ENCODE measurements at regions not wholly inside any gene's neighbourhood (a gene's known extent, or its start where the extent isn't known, plus 50 kb on each side); places are given as distances from the start of the nearest gene placed in this dataset.

DNA sequence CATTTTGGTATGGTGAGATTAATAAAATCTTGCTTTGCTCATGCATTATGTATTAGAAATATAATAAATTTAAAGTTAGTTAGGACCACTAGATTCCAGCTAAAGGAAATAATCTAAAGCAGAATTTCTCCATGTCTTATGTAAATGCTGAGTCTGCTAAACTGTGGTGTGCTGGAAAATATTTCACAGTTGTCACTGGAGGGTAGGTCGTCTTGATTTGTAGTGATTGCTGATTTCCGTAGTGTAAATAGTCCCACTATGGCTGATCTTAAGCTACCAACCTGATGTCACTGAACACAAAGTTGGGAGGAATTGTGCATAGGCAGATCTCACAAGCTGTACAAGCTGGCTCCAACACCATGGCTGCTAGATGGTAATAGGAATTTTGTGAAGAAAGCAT is 133.4 kb upstream of the NR3C2 start:
- no TSS peak for BruUV-seq (replicated peaks)
- Histone ChIP-seq H3K27me3 (ENCODE audit: control insufficient read depth in 1 of 2, insufficient read depth in 2 of 2, low read length in 2 of 2) (no peaks in the 10 kb centered on the region), H3K27ac (ENCODE audit: extremely low read length, insufficient read depth, low read length) (no peak overlapping the region), H3K9ac (ENCODE audit: insufficient read depth, low read depth, low read length) (no peak overlapping the region), H2AFZ (ENCODE audit: low read length) (no peak overlapping the region), H3K4me3 (replicated peaks in 1 of 3; ENCODE audit: insufficient read depth in 1 of 3, low read depth in 2 of 3, low read length in 3 of 3) (no peak overlapping the region), H3K4me2 (ENCODE audit: low read depth, low read length) (no peak overlapping the region), H3K79me2 (ENCODE audit: insufficient read depth, low read length) (no peaks in the 10 kb centered on the region), H3K4me1 (ENCODE audit: insufficient read depth, low read length) (no peaks in the 10 kb centered on the region), H3K36me3 (replicated peaks in 1 of 2; ENCODE audit: control insufficient read depth in 1 of 2, insufficient read depth in 2 of 2, low read length in 2 of 2) (no peaks in the 10 kb centered on the region), H4K20me1 (ENCODE audit: insufficient read depth, low read length) (no peaks in the 10 kb centered on the region), H3K9me3 (ENCODE audit: low read length) (0 out of 2 replicates have a peak, but pooled peaks cover 5% of the 10 kb centered on the region)
- CTCF ChIA-PET (ENCODE audit: low intra/inter-chr PET ratio, low total read pairs) = no interaction called here
- POLR2A ChIA-PET = no interaction called here
- in situ Hi-C loops (cut with HindIII; ENCODE audit: extremely low pct_ligation_motif_present, low pct_unique_long_range_greater_than_20kb) = no loop called here
- WGBS (ENCODE audit: low lambda C conversion rate) = 0% methylated on average over 2 of the region's 2 CpGs
- intact Hi-C loops (cut with micrococcal nuclease; ENCODE audit: unreplicated experiment) = no loop called here
- ATAC-seq = no peak
- FAIRE-seq = no peak
- no peak for DNase-seq (ENCODE audit: low spot score)
- TF ChIP-seq MAFF (IDR thresholded peaks at IDR 0.05; ENCODE audit: low read depth, low read length) (peak; percentile 87), ZNF24 (IDR thresholded peaks at IDR 0.05) (no peak), MAFK (conservative IDR thresholded peaks at IDR 0.05 in 1 of 2, IDR thresholded peaks at IDR 0.05 in 1 of 2; ENCODE audit: low read length in 2 of 2) (peak; percentile 86 to 89), ZBTB38 (CRISPR knock-in tag; IDR thresholded peaks at IDR 0.05) (no peak)

DNA sequence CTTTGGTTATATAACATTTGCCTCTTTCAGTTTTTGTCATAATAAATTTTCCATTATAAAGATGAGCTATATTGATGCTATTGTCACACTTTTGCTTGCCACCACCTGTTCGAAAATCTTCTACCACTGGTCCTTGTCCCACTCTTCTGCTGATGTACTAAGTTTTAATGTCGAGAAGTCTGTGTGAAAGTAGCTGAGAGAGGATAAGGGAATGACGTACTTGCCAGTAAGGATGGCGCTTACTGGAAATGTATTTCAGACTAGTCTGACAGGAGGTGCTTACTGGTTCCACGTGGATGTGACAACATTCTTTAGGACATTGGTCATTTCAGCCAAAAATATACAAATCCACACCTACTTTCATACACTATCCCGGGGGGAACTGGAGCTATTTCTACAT is 132.7 kb upstream of the NR3C2 start:
- FAIRE-seq (no peak), DNase-seq (ENCODE audit: low spot score) (no peak), ATAC-seq (no peak)
- no peaks in the 10 kb centered on the region for H3K36me3 ChIP-seq (replicated peaks in 1 of 2; ENCODE audit: control insufficient read depth in 1 of 2, insufficient read depth in 2 of 2, low read length in 2 of 2)
- no peak overlapping the region for H3K9ac ChIP-seq (ENCODE audit: insufficient read depth, low read depth, low read length)
- no peak for TF ChIP-seq ZNF614 (CRISPR knock-in tag; IDR thresholded peaks at IDR 0.05; ENCODE audit: borderline replicate concordance)
- TF ChIP-seq PITX1 (CRISPR knock-in tag; IDR thresholded peaks at IDR 0.05) = no peak
- TF ChIP-seq ZNF556 (CRISPR knock-in tag; IDR thresholded peaks at IDR 0.05; ENCODE audit: borderline replicate concordance) = no peak
- no peak for TF ChIP-seq NCOA1 (CRISPR knock-in tag; IDR thresholded peaks at IDR 0.05)
- no peak for TF ChIP-seq SMAD9 (CRISPR knock-in tag; IDR thresholded peaks at IDR 0.05)
- in situ Hi-C loops (cut with HindIII; ENCODE audit: extremely low pct_ligation_motif_present, low pct_unique_long_range_greater_than_20kb) = no loop called here
- no peak overlapping the region for H2AFZ ChIP-seq (ENCODE audit: low read length)
- WGBS (ENCODE audit: low lambda C conversion rate) = 12% methylated on average over 6 of the region's 6 CpGs
- no peaks in the 10 kb centered on the region for H3K27me3 ChIP-seq (ENCODE audit: control insufficient read depth in 1 of 2, insufficient read depth in 2 of 2, low read length in 2 of 2)
- H3K79me2 ChIP-seq (ENCODE audit: insufficient read depth, low read length) = no peaks in the 10 kb centered on the region
- no TSS peak for BruUV-seq (replicated peaks)
- no peak overlapping the region for H3K4me3 ChIP-seq (replicated peaks in 1 of 3; ENCODE audit: insufficient read depth in 1 of 3, low read depth in 2 of 3, low read length in 3 of 3)
- peaks cover 6% of the 10 kb centered on the region; the same call in 1 of the 2 replicates for H3K9me3 ChIP-seq (ENCODE audit: low read length)
- no peak overlapping the region for H3K27ac ChIP-seq (ENCODE audit: extremely low read length, insufficient read depth, low read length)
- POLR2A ChIA-PET = no interaction called here
- H4K20me1 ChIP-seq (ENCODE audit: insufficient read depth, low read length) = no peaks in the 10 kb centered on the region
- CTCF ChIA-PET (ENCODE audit: low intra/inter-chr PET ratio, low total read pairs) = no interaction called here
- H3K4me1 ChIP-seq (ENCODE audit: insufficient read depth, low read length) = no peaks in the 10 kb centered on the region
- intact Hi-C loops (cut with micrococcal nuclease; ENCODE audit: unreplicated experiment) = no loop called here
- H3K4me2 ChIP-seq (ENCODE audit: low read depth, low read length) = no peak overlapping the region

Measured in HepG2 (cell line).